Left lung (tissue), 4 donors: ENCODE measurements at regions not wholly inside any gene's neighbourhood (a gene's known extent, or its start where the extent isn't known, plus 50 kb on each side); places are given as distances from the start of the nearest gene placed in this dataset.
A peak's percentile ranks its signal among the peaks of the same experiment; 100 is the strongest.

Experiments used
- ATAC-seq: fragments of 200-7000 bp; cut with Tn5 transposase; one replicate; pipeline ENCODE4 v1.9.1; 2020; ENCODE audit warnings: moderate library complexity
- DNase-seq, 4 donors: peaks; one replicate each; pipeline ENCODE4 v3.0.0-alpha.2; 2013 to 2020
- H3K27ac ChIP-seq, 2 donors: fragments of 200-600 bp; sonication (generic) in 1 of 2; one replicate each; pipeline versions ENCODE4 v1.5.0 to v1.8.0; 2020 to 2021
- H3K27me3 ChIP-seq, 2 donors: fragments of 200-600 bp; sonication (generic) in 1 of 2; one replicate each; pipeline versions ENCODE4 v1.5.0 to v1.8.0; 2020 to 2021
- H3K36me3 ChIP-seq, 2 donors: fragments of 200-600 bp; sonication (generic) in 1 of 2; one replicate each; pipeline versions ENCODE4 v1.5.0 to v1.8.0; 2020 to 2021
- H3K4me1 ChIP-seq, 2 donors: fragments of 200-600 bp; one replicate each; pipeline ENCODE4 v1.8.0; 2021
- H3K4me3 ChIP-seq, 2 donors: fragments of 200-600 bp; sonication (generic) in 1 of 2; one replicate each; pipeline versions ENCODE4 v1.5.0 to v1.8.0; 2020 to 2021; ENCODE audit warnings: mild to moderate bottlenecking in 1 of 2
- H3K9me3 ChIP-seq, 2 donors: fragments of 200-600 bp; sonication (generic) in 1 of 2; one replicate each; pipeline versions ENCODE4 v1.5.0 to v1.8.0; 2020 to 2021
- CTCF ChIP-seq, 2 donors: fragments of 200-600 bp; sonication (generic) in 1 of 2; IDR thresholded peaks; one replicate each; pipeline versions ENCODE4 v1.5.0 to v1.8.0; 2021; ENCODE audit warnings: antibody characterized with exemption in 2 of 2
- intact Hi-C, 2 donors: fragments of 100-400 bp; cut with DNase I; formaldehyde crosslinking; loops; one replicate each; pipeline versions ENCODE4 v1.11.2 to v1.14.2; 2022
- donor health status: DM: no; HTN: yes; CAD: no.
- donor health status: DM: no; HTN: no; CAD: no.

GRCh38 chr6:141151710-141152417, 980.9 kb upstream of the GJE1 start:
- H3K27me3 ChIP-seq, result no peaks in the 10 kb centered on the region
- TF ChIP-seq CTCF (IDR thresholded peaks at IDR 0.05), result no peak
- DNase-seq (no peak), ATAC-seq (no peak)
- H3K27ac ChIP-seq, result no peak overlapping the region
- H3K4me3 ChIP-seq, result no peak overlapping the region
- intact Hi-C loops, result no loop called here
- H3K36me3 ChIP-seq, result no peaks in the 10 kb centered on the region
- no peaks in the 10 kb centered on the region for H3K4me1 ChIP-seq
- peaks cover 0 to 7% of the 10 kb centered on the region in 2 donors for H3K9me3 ChIP-seq

GRCh38 chr6:141141870-141142269, 990.9 kb upstream of the GJE1 start:
- ATAC-seq, result no peak
- intact Hi-C loops, result no loop called here
- no peak for TF ChIP-seq CTCF (IDR thresholded peaks at IDR 0.05)
- Histone ChIP-seq H3K27me3 (no peaks in the 10 kb centered on the region), H3K4me1 (no peaks in the 10 kb centered on the region), H3K4me3 (no peak overlapping the region), H3K27ac (no peak overlapping the region), H3K9me3 (no peaks in the 10 kb centered on the region), H3K36me3 (no peaks in the 10 kb centered on the region)
- no peak for DNase-seq

GRCh38 chr6:141140905-141141304, 991.8 kb upstream of the GJE1 start:
- no peaks in the 10 kb centered on the region for H3K36me3 ChIP-seq
- no peak overlapping the region for H3K27ac ChIP-seq
- no peaks in the 10 kb centered on the region for H3K4me1 ChIP-seq
- TF ChIP-seq CTCF (IDR thresholded peaks at IDR 0.05), result no peak
- no peak for DNase-seq
- H3K27me3 ChIP-seq, result no peaks in the 10 kb centered on the region
- no peak for ATAC-seq
- no peak overlapping the region for H3K4me3 ChIP-seq
- intact Hi-C loops, result no loop called here
- no peaks in the 10 kb centered on the region for H3K9me3 ChIP-seq

- DNase-seq (peak in 1 of 4 donors; percentile 37), ATAC-seq (no peak)
- Histone ChIP-seq H3K4me1 (no peaks in the 10 kb centered on the region), H3K36me3 (no peaks in the 10 kb centered on the region), H3K9me3 (no peaks in the 10 kb centered on the region), H3K27ac (no peak overlapping the region), H3K4me3 (no peak overlapping the region), H3K27me3 (no peaks in the 10 kb centered on the region)
- intact Hi-C loops, result no loop called here
- no peak for TF ChIP-seq CTCF (IDR thresholded peaks at IDR 0.05)
These were observed 993.3 kb upstream of the GJE1 start for GRCh38 chr6:141139461-141139860.

- ATAC-seq (no peak), DNase-seq (no peak)
- H3K27ac ChIP-seq, result no peak overlapping the region
- intact Hi-C loops, result no loop called here
- no peaks in the 10 kb centered on the region for H3K9me3 ChIP-seq
- H3K27me3 ChIP-seq, result no peaks in the 10 kb centered on the region
- H3K4me1 ChIP-seq, result no peaks in the 10 kb centered on the region
- H3K4me3 ChIP-seq, result no peak overlapping the region
- TF ChIP-seq CTCF (IDR thresholded peaks at IDR 0.05), result no peak
- H3K36me3 ChIP-seq, result no peaks in the 10 kb centered on the region
These were observed 998.0 kb upstream of the GJE1 start for GRCh38 chr6:141134723-141135122.
